GM12878 (cell line): ENCODE measurements at regions not wholly inside any gene's neighbourhood (a gene's known extent, or its start where the extent isn't known, plus 50 kb on each side); places are given as distances from the start of the nearest gene placed in this dataset.

ENCODE experiments used
- ATAC-seq: fragments of 200-7000 bp; cut with Tn5 transposase; 3 replicates; pipeline ENCODE4 v1.9.1; 2020; ENCODE audit warnings: mild to moderate bottlenecking, moderate library complexity
- BruUV-seq: library from RNA; stranded (reverse); fragments of 400-500 nt; replicated peaks from 2 replicates; lab custom pipeline; 2021; lab: Mats Ljungman, UMichigan
- CTCF ChIA-PET: fragments of 300-600 bp; sonication (Branson Sonifier 250); formaldehyde crosslinking; extraction: SDS; loops from one replicate; lab custom pipeline; 2021; ENCODE audit warnings: inconsistent platforms; lab: Yijun Ruan, JAX
- POLR2A ChIA-PET: fragments of 350-600 bp; formaldehyde crosslinking; extraction: SDS; loops from one replicate; lab custom pipeline; 2021; ENCODE audit warnings: inconsistent platforms; lab: Charles Lee
- RAD21 ChIA-PET: fragments of 300-600 bp; sonication (Branson Sonifier 250); formaldehyde crosslinking; loops from one replicate; lab custom pipeline; 2023; ENCODE audit warnings: antibody characterized with exemption; ENCODE audit not compliant: unreplicated experiment; lab: Charles Lee
- SMC1A ChIA-PET: fragments of 300-600 bp; sonication (Branson Sonifier 250); formaldehyde crosslinking; loops from one replicate; lab custom pipeline; 2023; ENCODE audit not compliant: unreplicated experiment, uncharacterized antibody; lab: Charles Lee
- DNase-seq: peaks from one replicate; pipeline ENCODE4 v3.0.0-alpha.2; 2011; ENCODE audit warnings: low read depth, low spot score
- FAIRE-seq: peaks from 3 replicates; lab custom pipeline; 2011; peaks lifted over from hg19 to GRCh38; lab: Jason Lieb, UNC
- H2AFZ ChIP-seq: 2 replicates; pipeline ENCODE4 v1.6.0; 2011; ENCODE audit warnings: low read depth, low read length, control low read depth; ENCODE audit not compliant: control insufficient read depth
- H3K27ac ChIP-seq: 2 replicates; pipeline ENCODE4 v1.5.1; 2011; ENCODE audit warnings: control low read depth; ENCODE audit not compliant: control insufficient read depth, insufficient read depth
- H3K27me3 ChIP-seq, 2 experiments: replicated peaks in 1 of 2; 2 replicates each; pipeline versions ENCODE4 v1.6.0 to v1.6.1; 2011; ENCODE audit warnings: low read length in 1 of 2; ENCODE audit not compliant: control insufficient read depth in 2 of 2, insufficient read depth in 2 of 2
- H3K36me3 ChIP-seq, 2 experiments: 2 replicates each; pipeline ENCODE4 v1.5.1; 2011; ENCODE audit warnings: low read length in 1 of 2; ENCODE audit not compliant: control insufficient read depth in 2 of 2, insufficient read depth in 2 of 2
- H3K4me1 ChIP-seq: 2 replicates; pipeline ENCODE4 v1.6.1; 2011; ENCODE audit warnings: mild to moderate bottlenecking, low read length, moderate library complexity, mixed read lengths; ENCODE audit not compliant: control insufficient read depth, insufficient read depth
- H3K4me2 ChIP-seq: 2 replicates; pipeline ENCODE4 v1.6.0; 2011; ENCODE audit warnings: control low read depth; ENCODE audit not compliant: control insufficient read depth, insufficient read depth
- H3K4me3 ChIP-seq: fragments of 200-600 bp; sonication (generic); 2 replicates; pipeline ENCODE4 v1.5.1; 2016
- H3K79me2 ChIP-seq: 2 replicates; pipeline ENCODE4 v1.6.0; 2011; ENCODE audit warnings: low read length; ENCODE audit not compliant: control insufficient read depth, insufficient read depth
- H3K9ac ChIP-seq: 2 replicates; pipeline ENCODE4 v1.8.0; 2011; ENCODE audit warnings: low read length, control low read depth, mixed read lengths; ENCODE audit not compliant: control insufficient read depth, insufficient read depth
- H3K9me3 ChIP-seq: replicated peaks from 3 replicates; pipeline ENCODE4 v1.5.1; 2011; ENCODE audit warnings: mild to moderate bottlenecking, low read length; ENCODE audit not compliant: control insufficient read depth, insufficient read depth
- H4K20me1 ChIP-seq: 2 replicates; pipeline ENCODE4 v1.6.0; 2011; ENCODE audit not compliant: control insufficient read depth, insufficient read depth
- BRCA1 ChIP-seq: IDR thresholded peaks from 2 replicates; pipeline ENCODE4 v1.6.1; 2011; ENCODE audit warnings: low read depth, low read length, improper control_type of control experiment
- HCFC1 ChIP-seq: fragments of 150-350 bp; IDR thresholded peaks from 2 replicates; pipeline ENCODE4 v1.6.1; 2014; ENCODE audit warnings: low read length
- NKRF ChIP-seq: fragments of 450-650 bp; conservative IDR thresholded peaks from 2 replicates; pipeline ENCODE4 v1.6.1; 2017; ENCODE audit warnings: mild to moderate bottlenecking, moderate library complexity
- RAD21 ChIP-seq: IDR thresholded peaks from 2 replicates; pipeline ENCODE4 v1.6.1; 2011; ENCODE audit warnings: mild to moderate bottlenecking, low read depth, low read length, moderate library complexity; ENCODE audit not compliant: insufficient read depth
- ZBTB33 ChIP-seq: fragments of 450-650 bp; IDR thresholded peaks from 2 replicates; pipeline ENCODE4 v1.6.1; 2017; ENCODE audit warnings: mild to moderate bottlenecking
- WGBS: methylation state at CpG from one replicate; pipeline ENCODE4 v1.1.6; 2016; ENCODE audit warnings: low lambda C conversion rate; ENCODE audit not compliant: insufficient replicate concordance, insufficient coverage; ENCODE audit errors: missing lambda C conversion rate; 5-methylcytosine and 5-hydroxymethylcytosine counted together
- in situ Hi-C: fragments of 300-500 bp; cut with MboI; formaldehyde crosslinking; loops from 9 replicates; pipeline ENCODE4 v1.14.3; 2018; ENCODE audit warnings: mixed read lengths
- intact Hi-C: fragments of 100-400 bp; cut with micrococcal nuclease; formaldehyde crosslinking; loops from one replicate; pipeline ENCODE4 v1.14.2; 2022; ENCODE audit not compliant: unreplicated experiment

- BruUV-seq: no TSS peak
Observed at GRCh38 chr5:175113947-175114346, 330.0 kb downstream of the DRD1 start.

More at GRCh38 chr5:175113947-175114346, 330.0 kb downstream of the DRD1 start:
- Histone ChIP-seq H3K9ac (no peak overlapping the region), H3K27ac (no peak overlapping the region)
- in situ Hi-C loops: no loop called here
- TF ChIP-seq RAD21 (no peak), ZBTB33 (no peak), BRCA1 (no peak), NKRF (no peak), HCFC1 (no peak)
- TF ChIP-seq, all 136 proteins: peak for 0
- CTCF ChIA-PET: no interaction called here
- WGBS: 71% methylated on average over 1 of the region's 2 CpGs
- H2AFZ ChIP-seq: no peak overlapping the region
- H3K36me3 ChIP-seq: no peaks in the 10 kb centered on the region
- H4K20me1 ChIP-seq: no peaks in the 10 kb centered on the region
- H3K27me3 ChIP-seq: no peaks in the 10 kb centered on the region
- intact Hi-C loops: no loop called here
- H3K4me2 ChIP-seq: no peak overlapping the region
- no peak overlapping the region for H3K4me3 ChIP-seq
- no peak for DNase-seq
- no peak for ATAC-seq
- H3K79me2 ChIP-seq: no peaks in the 10 kb centered on the region
- SMC1A ChIA-PET: no interaction called here
- FAIRE-seq: no peak
- RAD21 ChIA-PET: no interaction called here
- no peaks in the 10 kb centered on the region for H3K4me1 ChIP-seq
- POLR2A ChIA-PET: no interaction called here
- H3K9me3 ChIP-seq: no peaks in the 10 kb centered on the region
